ENCODE measurements at regions not wholly inside any gene's neighbourhood (a gene's known extent, or its start where the extent isn't known, plus 50 kb on each side); places are given as distances from the start of the nearest gene placed in this dataset.
A peak's percentile ranks its signal among the peaks of the same experiment; 100 is the strongest.

DNA sequence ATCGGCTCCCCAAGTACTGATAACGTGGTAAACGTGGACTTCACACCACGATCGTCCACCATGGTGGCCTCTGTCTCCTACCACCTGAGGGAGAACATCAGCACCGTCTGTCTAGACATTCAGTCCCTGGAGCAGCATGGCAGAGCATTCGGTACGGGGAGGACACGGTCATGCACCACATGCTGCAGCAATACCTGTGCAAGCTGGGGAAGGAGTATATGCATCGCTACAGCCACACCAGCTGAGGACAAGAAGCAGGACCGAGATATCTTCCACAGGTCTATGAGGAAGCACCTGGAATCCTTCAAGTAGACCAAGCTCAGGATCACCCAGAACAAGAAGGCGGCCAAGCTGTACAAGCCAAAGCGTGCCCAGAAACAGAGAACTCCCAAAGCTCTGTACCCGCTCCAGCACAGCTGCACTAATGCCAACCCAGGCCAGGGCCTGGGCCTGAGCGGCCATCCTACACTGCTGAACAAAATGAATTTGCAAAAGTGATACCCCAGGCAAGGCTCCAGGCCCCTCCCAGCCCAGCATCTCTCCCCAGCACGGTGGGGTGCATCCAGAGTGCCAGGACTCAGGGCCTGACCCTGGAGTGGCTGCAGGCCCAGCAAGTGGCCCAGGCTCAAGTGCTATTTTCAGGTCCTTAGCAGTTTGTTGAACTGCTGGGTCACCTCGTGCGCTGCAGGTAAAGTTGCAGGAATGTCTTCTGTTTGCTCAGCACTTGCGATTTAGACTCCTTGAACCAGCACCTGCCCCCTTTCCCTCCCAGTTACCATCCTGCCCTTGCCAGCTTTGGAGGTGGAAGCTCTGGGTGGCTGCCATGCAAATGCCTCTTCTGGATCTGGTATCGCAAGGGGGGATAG, 119.3 kb upstream of the SERPIND1 start:
- no peak for DNase-seq (ENCODE audit: low read depth)

DNA sequence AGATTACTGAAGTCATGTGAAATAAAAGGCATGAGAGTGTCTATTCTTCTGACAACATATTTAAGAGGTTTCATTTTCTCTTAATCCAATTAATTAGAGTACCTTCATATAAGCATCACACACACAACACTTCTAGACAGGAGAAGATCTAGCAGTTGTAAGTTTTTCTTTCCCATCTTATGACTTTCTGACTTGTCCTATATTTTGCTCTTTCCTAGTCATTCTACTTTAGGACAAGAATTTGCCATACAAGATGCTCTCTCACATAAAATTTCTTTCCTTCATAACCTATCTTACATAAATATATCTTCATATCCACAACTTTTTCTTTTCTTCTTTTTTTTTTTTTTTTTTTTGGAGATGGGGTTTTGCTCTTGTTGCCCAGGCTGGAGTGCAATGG, 118.3 kb upstream of the SERPIND1 start:
- DNase-seq (ENCODE audit: low read depth): no peak

- DNase-seq (ENCODE audit: low read depth): no peak
These were observed 117.4 kb upstream of the SERPIND1 start for GRCh38 chr22:20656516-20656901.

DNA sequence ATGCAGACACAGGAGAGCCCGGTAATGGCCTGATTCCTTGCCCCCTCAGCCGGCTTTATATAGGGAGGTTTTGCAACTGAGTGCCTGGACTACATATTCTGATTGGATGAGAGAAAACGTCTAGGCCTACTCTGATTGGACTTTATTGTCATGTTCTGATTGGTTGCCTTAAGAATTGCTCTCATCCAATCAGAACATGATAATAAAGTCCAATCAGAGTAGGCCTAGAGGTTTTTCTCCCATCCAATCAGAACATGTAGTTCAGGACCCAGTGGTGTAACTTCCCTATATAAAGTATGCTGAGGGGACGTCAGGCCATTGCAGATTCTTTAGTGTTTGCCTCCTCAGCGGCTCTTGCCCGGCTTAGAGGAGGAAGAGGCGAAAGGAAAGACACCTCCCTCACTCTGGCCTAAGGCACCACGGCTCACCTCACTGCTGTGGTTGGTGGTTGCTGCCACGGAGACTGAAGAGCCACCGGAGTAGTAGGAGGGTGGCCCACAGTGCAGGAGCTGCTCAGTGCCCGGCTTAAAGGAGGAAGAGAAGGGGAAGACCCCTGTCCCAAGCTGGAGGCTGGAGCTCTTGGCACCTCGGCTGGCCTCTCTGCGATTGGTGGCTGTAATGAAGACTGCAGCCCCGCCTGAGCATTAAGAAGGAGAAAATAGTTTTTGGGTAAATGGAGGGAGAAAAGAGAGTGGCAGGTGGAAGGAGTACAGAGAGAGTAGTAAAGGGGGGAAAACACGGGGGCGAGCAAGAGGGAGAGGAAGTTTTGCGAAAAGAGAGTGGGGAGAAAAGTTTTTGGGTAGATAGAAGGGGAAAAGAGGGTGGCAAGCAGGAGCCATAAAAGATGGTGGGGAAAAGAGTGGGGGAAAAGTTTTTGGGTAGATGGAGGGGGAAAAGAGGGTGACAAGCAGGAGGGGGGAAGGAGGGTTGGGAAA, 116.7 kb upstream of the SERPIND1 start:
- peak; percentile 95 for DNase-seq (ENCODE audit: low read depth)
